NCI-H1092 treated with DMSO at 0.1 percent for 48 hours (cell line): ENCODE measurements at regions not wholly inside any gene's neighbourhood (a gene's known extent, or its start where the extent isn't known, plus 50 kb on each side); places are given as distances from the start of the nearest gene placed in this dataset.

Source experiments
- DNase-seq: peaks from one replicate; lab custom pipeline; 2025; lab: John Stamatoyannopoulos, UW

- no peak for DNase-seq
These were observed 107.2 kb upstream of the DUSP10 start for GRCh38 chr1:221849110-221849509.

DNA sequence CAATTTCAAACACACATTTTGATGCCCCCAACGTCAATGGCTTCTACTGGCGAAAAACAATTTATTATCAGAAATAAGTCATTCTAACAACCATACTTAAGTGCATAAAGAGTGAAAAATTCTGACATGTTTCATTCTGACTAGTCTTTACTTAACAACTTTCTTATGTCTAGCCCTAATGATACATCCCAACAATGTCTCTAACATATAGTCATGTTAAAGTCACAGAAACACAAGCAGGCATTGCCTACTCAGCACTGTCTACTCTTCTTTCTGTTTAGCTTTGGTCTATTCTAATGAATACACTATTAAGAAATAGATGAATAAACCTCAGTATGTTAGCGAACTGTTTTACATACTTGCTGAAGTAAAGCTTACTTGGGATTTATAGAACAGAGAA lies 105.8 kb upstream of the DUSP10 start:
- DNase-seq: no peak

GRCh38 chr1:221845650-221846371 lies 103.9 kb upstream of the DUSP10 start:
- DNase-seq: peak; percentile 81

DNA sequence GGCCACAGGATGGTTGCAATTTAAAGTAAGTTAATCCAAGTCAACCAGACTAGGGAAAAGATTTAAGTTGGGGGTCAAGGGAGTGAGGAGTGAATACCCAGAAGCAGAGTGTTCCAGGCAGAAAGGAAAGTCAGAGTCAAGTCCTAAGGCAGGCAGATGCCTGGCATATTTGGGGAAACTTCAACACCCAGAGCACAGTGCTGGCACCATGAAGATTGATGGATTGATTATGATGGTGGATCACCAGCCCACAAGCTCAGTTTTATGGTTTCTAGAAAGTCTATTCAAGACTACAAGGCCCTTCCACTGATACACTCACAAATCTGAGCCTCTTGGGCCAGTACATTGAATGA lies 100.1 kb upstream of the DUSP10 start:
- no peak for DNase-seq

DNA sequence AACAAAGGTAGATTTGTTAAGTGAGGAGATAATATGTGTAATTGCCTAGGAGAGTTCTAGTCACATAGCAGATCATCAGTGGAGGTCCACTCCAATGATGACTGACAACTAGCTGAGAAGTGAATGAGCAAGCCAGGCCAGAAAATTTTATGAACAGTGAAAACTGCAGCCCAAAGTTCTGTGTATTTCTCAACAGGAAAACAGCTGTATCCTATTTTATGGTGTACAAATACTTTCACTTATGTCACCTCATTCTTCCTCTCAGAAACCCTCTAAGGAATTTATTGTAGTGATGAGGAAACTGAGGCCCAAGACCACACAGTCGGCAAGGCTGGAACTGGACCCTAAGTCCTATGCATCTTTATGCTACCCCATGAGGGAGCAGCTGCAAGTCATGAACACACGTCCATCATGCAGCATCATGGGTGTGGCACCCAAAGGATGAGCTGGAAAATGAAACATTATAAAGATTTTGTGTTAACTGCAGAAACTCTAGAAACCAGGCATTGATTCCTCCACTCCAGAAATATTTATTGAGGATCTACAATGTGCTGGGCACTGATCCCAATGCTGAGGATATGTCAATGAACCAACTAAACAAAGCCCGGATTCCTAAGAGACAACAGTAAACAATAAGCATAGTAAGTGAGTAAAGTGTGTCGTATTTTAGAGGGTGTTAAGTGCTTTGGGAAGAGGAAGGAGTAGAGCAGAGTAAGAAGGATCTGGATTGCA lies 99.5 kb upstream of the DUSP10 start:
- DNase-seq: no peak

DNA sequence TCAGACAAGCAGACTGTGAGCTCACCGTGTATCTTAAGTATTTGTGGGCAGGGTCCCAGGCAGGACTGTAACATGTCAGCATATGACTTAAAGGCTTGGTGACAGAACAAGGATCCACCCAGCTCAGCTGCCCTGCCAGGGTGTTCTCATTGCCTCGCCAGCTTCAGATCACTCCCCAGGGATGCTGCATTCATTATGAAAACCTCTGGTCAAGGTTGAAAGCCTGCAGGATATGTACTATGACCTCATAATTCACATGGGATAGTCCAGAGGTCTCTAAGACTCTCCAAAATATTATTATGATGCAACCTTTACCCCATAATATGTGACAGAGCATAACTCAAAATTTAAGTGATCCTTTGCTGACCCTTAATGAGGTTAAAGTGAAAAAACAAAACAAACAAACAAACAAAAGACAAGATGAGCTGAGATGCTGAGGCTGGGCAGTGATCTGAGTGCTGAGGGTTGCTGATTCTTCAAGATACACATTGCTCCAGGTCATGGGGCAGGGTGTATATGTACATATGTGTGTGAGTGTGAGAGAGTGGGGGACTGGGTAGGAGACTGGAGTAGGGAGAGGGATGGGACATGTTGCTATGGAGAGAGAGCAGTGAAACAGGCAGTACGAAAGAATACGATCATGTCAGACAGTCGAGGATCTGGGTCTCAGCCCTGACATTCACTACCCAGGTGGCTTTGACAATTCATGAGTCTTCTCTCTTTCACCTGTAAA lies 98.8 kb upstream of the DUSP10 start:
- DNase-seq: no peak

DNA sequence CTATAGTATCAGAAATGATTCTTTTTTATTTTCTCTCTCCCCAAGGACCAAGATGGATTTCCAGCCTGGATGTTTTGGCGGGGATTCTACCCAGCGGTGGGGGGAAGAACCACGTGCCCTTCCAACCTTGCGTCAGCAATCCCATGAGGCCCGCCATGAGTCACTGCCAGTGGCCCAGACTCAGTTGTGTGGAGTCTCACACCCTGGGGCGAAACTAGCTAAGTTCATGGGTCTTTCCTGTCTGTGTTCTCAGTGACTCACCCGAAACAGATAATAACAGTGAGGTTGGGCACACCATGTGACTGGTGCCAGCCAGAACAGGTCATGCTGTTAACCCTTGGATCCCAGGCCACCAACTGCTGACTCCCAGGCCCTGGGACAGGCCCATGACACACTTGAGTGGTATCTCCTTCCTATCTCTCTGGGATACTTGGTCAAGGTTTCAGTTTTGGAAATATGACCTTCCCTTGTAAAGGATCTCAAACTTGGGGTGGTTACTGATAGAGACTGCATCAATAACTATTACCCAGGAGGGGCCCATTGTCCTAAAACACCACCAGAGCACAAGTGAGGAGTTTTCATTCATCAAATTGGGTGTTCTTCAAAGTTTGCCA lies 98.0 kb upstream of the DUSP10 start:
- DNase-seq: no peak

DNA sequence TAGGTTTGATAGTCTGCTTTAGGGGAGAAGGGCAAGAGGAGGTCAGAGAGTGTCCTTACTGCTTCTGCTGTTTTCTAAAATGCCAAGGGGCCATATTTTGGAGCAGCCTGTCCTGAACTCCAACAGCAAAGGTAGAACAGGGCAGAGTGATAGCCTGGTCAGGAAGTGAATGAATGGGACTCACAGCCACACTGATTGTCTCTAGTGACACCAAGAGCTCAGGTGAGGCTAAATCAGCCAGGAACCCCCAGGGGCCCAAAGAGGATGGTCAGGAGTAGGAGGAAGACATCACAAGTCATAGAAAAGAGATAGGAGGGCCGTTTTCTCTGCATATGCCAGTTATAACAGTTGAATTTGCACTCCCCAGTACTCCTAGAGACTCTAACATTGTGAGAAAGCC lies 97.4 kb upstream of the DUSP10 start:
- DNase-seq: no peak

- DNase-seq: no peak
These were observed 96.0 kb upstream of the DUSP10 start for GRCh38 chr1:221837896-221838295.

GRCh38 chr1:221834698-221835513 lies 93.0 kb upstream of the DUSP10 start:
- DNase-seq: no peak

DNA sequence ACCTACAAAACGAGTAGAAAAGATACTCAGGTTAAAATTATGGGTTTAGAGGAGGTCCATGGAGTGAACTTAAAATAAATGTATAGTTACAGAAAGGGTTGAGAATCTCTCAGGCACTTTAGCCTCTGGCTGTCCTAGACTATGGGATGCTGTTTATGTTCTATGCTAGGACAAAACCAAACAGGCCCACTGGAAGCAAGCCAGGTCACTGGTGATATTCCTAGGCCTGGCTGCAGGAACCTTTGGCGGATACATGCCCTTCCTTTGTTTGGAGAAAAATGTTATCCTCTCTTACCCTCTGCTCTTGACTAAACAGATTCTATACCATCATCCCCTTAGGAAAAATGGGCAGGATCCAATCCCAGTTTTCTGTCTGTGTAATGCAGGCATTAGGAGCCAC lies 90.7 kb upstream of the DUSP10 start:
- no peak for DNase-seq

GRCh38 chr1:221832151-221832550 lies 90.3 kb upstream of the DUSP10 start:
- DNase-seq: no peak

- DNase-seq: no peak
These were observed 87.6 kb upstream of the DUSP10 start for GRCh38 chr1:221829327-221830015.

GRCh38 chr1:221827307-221827642 lies 85.4 kb upstream of the DUSP10 start:
- DNase-seq: no peak

DNA sequence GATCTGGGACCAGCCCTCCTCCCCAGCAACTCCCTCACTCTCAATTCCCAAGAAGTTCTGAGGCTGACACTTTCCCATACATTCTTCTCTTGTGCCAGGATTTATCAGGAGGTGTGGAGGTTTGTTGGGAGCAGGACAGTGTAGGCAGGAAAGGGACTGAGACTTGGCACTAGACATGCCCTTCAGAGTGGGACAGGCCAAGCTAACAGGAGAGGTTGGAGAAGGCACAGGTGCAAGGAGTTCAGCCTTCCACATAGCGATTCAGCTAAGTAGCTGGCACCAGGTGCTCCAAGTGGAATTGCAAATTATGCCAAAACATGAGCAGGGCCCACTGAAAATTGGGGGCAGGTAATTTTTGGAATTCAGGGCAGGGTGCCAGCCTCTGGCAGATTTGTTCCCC lies 83.0 kb upstream of the DUSP10 start:
- DNase-seq: no peak

DNA sequence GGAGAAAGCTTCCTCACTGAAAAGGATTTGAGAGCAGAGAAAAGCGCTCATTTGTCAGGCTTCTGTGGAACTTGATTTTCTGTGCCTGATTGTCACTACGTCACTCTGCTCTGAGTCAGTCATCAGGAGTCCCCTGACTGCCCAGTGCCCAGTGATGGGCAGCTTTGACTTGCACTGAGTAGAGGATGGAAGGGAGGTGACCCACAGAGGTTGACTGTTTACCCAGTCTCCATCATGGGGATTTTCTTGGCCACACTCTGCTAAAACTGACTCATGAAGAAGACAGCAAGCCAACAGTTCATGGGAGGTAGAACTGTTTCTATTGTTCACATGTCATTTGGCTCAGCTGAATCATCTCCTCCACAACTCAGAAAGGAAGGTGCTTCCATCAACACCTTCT lies 82.1 kb upstream of the DUSP10 start:
- no peak for DNase-seq

DNA sequence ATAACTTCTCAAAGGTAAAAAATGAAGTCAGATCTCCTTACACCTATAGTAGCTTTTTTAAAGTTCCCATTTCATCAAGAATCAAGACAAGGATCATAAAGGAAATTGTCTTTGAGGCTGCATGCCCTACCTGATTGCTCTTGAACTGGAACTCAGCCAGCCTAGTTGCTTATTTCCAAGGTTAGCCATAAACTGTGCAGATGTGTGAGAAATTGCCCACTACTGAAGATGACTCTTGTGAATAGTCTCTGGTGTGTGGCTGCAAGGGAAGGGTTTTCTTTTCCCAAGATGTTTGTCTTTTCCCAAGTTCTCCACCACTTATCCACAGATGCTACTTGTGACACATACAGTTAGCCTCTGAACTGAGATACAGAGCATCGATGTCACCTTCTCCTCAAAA lies 81.7 kb upstream of the DUSP10 start:
- no peak for DNase-seq

DNA sequence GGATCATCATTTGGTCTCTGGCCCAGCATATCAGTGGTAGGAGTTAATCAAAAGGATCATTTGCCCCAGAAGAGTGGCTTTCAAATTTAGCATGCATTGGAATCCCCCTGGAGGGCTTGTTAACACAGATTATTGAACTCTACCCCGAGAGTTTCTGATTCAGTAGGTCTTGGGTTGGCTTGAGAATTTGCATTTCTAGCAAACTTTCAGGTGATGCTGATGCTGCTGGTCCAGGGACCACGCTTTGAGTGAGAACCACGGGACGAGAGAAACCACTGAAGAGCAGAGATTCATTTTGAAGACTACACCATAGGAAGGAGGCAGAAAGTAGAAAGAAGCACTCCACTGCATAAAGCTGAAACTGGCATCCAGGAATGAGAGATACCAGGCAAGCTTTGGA lies 81.3 kb upstream of the DUSP10 start:
- no peak for DNase-seq

DNA sequence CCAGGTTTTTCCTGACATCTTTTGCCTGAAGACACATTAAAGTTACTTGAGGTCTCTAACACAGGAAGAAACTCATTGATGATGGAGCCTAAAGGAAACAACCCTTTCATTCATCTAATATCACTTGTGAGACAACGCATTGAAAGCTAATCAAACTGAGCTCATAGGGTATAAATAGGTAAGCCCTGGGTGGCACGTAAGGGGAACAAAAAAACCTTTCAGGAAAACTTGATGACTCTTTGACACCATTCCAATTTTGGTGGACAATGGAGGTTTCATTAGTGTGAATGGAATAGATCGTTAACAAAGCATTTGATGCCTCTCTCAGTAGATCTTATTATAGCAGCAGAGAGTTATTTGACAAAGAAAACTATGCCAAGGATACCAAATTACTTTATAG lies 80.7 kb upstream of the DUSP10 start:
- no peak for DNase-seq

GRCh38 chr1:221816899-221817298 lies 75.0 kb upstream of the DUSP10 start:
- DNase-seq: no peak

- no peak for DNase-seq
These were observed 73.8 kb upstream of the DUSP10 start for GRCh38 chr1:221815660-221816059.
